Activated T-cell treated with anti-CD3 and anti-CD28 coated beads for 48 hours (primary cell): ENCODE measurements at regions not wholly inside any gene's neighbourhood (a gene's known extent, or its start where the extent isn't known, plus 50 kb on each side); places are given as distances from the start of the nearest gene placed in this dataset.

Experiments used
- DNase-seq: peaks from one replicate; pipeline ENCODE4 v3.0.0-alpha.2; 2020; ENCODE audit warnings: low read depth

GRCh38 chr10:111515264-111515663, 438.4 kb downstream of the ADRA2A start:
- DNase-seq = no peak

- DNase-seq = no peak
These were observed 438.9 kb downstream of the ADRA2A start for GRCh38 chr10:111515706-111516105.

- DNase-seq = no peak
These were observed 439.3 kb downstream of the ADRA2A start for GRCh38 chr10:111516144-111516543.

- no peak for DNase-seq
These were observed 445.3 kb downstream of the ADRA2A start for GRCh38 chr10:111522141-111522540.

- no peak for DNase-seq
These were observed 445.7 kb downstream of the ADRA2A start for GRCh38 chr10:111522551-111522950.

GRCh38 chr10:111523016-111523415, 446.2 kb downstream of the ADRA2A start:
- no peak for DNase-seq

GRCh38 chr10:111524134-111524533, 447.3 kb downstream of the ADRA2A start:
- no peak for DNase-seq

- no peak for DNase-seq
These were observed 448.9 kb downstream of the ADRA2A start for GRCh38 chr10:111525696-111526095.

GRCh38 chr10:111531690-111532089, 454.9 kb downstream of the ADRA2A start:
- no peak for DNase-seq

- DNase-seq = no peak
These were observed 455.3 kb downstream of the ADRA2A start for GRCh38 chr10:111532139-111532538.

- DNase-seq = no peak
These were observed 462.4 kb downstream of the ADRA2A start for GRCh38 chr10:111539246-111539645.

- DNase-seq = no peak
These were observed 467.0 kb downstream of the ADRA2A start for GRCh38 chr10:111543854-111544253.

GRCh38 chr10:111545861-111546605, 469.2 kb downstream of the ADRA2A start:
- DNase-seq = no peak

- no peak for DNase-seq
These were observed 471.4 kb downstream of the ADRA2A start for GRCh38 chr10:111548084-111548726.

- DNase-seq = no peak
These were observed 474.2 kb downstream of the ADRA2A start for GRCh38 chr10:111551001-111551400.

GRCh38 chr10:111556666-111557065, 479.8 kb downstream of the ADRA2A start:
- no peak for DNase-seq

GRCh38 chr10:111558211-111558610, 481.4 kb downstream of the ADRA2A start:
- no peak for DNase-seq

GRCh38 chr10:111560027-111560426, 483.2 kb downstream of the ADRA2A start:
- DNase-seq = no peak

GRCh38 chr10:111561124-111561523, 484.3 kb downstream of the ADRA2A start:
- DNase-seq = no peak

- DNase-seq = no peak
These were observed 488.7 kb downstream of the ADRA2A start for GRCh38 chr10:111565542-111565941.

- DNase-seq = no peak
These were observed 501.2 kb downstream of the ADRA2A start for GRCh38 chr10:111578076-111578475.

GRCh38 chr10:111579473-111579872, 502.6 kb downstream of the ADRA2A start:
- no peak for DNase-seq

- no peak for DNase-seq
These were observed 513.9 kb downstream of the ADRA2A start for GRCh38 chr10:111590703-111591102.

GRCh38 chr10:111593578-111593977, 516.7 kb downstream of the ADRA2A start:
- no peak for DNase-seq
